AG04450 (cell line): ENCODE measurements at regions not wholly inside any gene's neighbourhood (a gene's known extent, or its start where the extent isn't known, plus 50 kb on each side); places are given as distances from the start of the nearest gene placed in this dataset.

ENCODE experiments used
- CTCF ChIA-PET: fragments of 300-600, 350-600 bp; formaldehyde crosslinking; extraction: SDS; loops from one replicate; lab custom pipeline; 2022; ENCODE audit warnings: antibody characterized with exemption, inconsistent platforms; lab: Charles Lee
- POLR2A ChIA-PET: fragments of 350-600 bp; formaldehyde crosslinking; extraction: SDS; loops from one replicate; lab custom pipeline; 2021; ENCODE audit warnings: antibody characterized with exemption, inconsistent platforms; lab: Yijun Ruan, JAX
- DNase-seq: peaks from one replicate; pipeline ENCODE4 v3.0.0-alpha.2; 2011; ENCODE audit warnings: low read depth, low spot score
- H3K27ac ChIP-seq: one replicate; pipeline ENCODE4 v1.5.1; 2012; ENCODE audit warnings: low read depth, low read length, control low read depth
- H3K27me3 ChIP-seq: one replicate; pipeline ENCODE4 v1.6.0; 2012; ENCODE audit warnings: low read length; ENCODE audit not compliant: control insufficient read depth, insufficient read depth
- H3K4me3 ChIP-seq: 2 replicates; pipeline ENCODE4 v1.5.1; 2011; ENCODE audit warnings: mild to moderate bottlenecking, low read depth, low read length, control low read depth
- H3K9me3 ChIP-seq: 2 replicates; pipeline ENCODE4 v1.5.1; 2012; ENCODE audit warnings: low read length; ENCODE audit not compliant: control insufficient read depth, insufficient read depth
- CTCF ChIP-seq: IDR thresholded peaks from 2 replicates; pipeline ENCODE4 v1.5.1; 2011; ENCODE audit warnings: low read depth, low read length, control low read depth, inconsistent platforms

GRCh38 chr2:220880623-220881596 is 691.2 kb downstream of the EPHA4 start:
- POLR2A ChIA-PET: interaction anchor here (0.5 kb wide), 1 partner anchor 700 kb away, joined by 4 read pairs; no protein-coding TSS in a partner anchor

GRCh38 chr2:220882507-220882906 is 689.6 kb downstream of the EPHA4 start:
- H3K4me3 ChIP-seq: no peak overlapping the region
- no peaks in the 10 kb centered on the region for H3K9me3 ChIP-seq
- DNase-seq: no peak
- TF ChIP-seq CTCF: no peak
- H3K27ac ChIP-seq: no peak overlapping the region
- no peaks in the 10 kb centered on the region for H3K27me3 ChIP-seq
- POLR2A ChIA-PET: no interaction called here
- CTCF ChIA-PET: no interaction called here

More at GRCh38 chr2:220880623-220881596, 691.2 kb downstream of the EPHA4 start:
- no peaks in the 10 kb centered on the region for H3K27me3 ChIP-seq
- no peaks in the 10 kb centered on the region for H3K9me3 ChIP-seq
- no peak for TF ChIP-seq CTCF
- H3K4me3 ChIP-seq: no peak overlapping the region
- DNase-seq: no peak
- no peak overlapping the region for H3K27ac ChIP-seq
- CTCF ChIA-PET: no interaction called here

- TF ChIP-seq CTCF: no peak
- Histone ChIP-seq H3K9me3 (no peaks in the 10 kb centered on the region), H3K4me3 (no peak overlapping the region), H3K27me3 (no peaks in the 10 kb centered on the region), H3K27ac (no peak overlapping the region)
- ChIA-PET POLR2A (no interaction called here), CTCF (interaction anchor here (0.8 kb wide), 1 partner anchor 593 kb away, joined by 8 read pairs; no protein-coding TSS in a partner anchor)
- DNase-seq: no peak
Measured at GRCh38 chr2:220885593-220885992, 686.5 kb downstream of the EPHA4 start.

- ChIA-PET CTCF (interaction anchor here (1.0 kb wide), 1 partner anchor 112 kb away, joined by 3 read pairs; no protein-coding TSS in a partner anchor), POLR2A (no interaction called here)
- Histone ChIP-seq H3K27ac (no peak overlapping the region), H3K4me3 (no peak overlapping the region), H3K27me3 (no peaks in the 10 kb centered on the region), H3K9me3 (no peaks in the 10 kb centered on the region)
- DNase-seq: no peak
- no peak for TF ChIP-seq CTCF
Measured at GRCh38 chr2:220887271-220887870, 684.7 kb downstream of the EPHA4 start.
